Mucosa of gallbladder (tissue), 1 donor: ENCODE measurements at regions not wholly inside any gene's neighbourhood (a gene's known extent, or its start where the extent isn't known, plus 50 kb on each side); places are given as distances from the start of the nearest gene placed in this dataset.
"Not testable (repeated sequence)": the region's sequence is repeated elsewhere in the genome, so short reads cannot be mapped to it uniquely, and the experiment has no call there.

Experiments
- DNase-seq: peaks from one replicate; pipeline ENCODE4 v3.0.0-alpha.2; 2020; ENCODE audit warnings: low spot score
- donor health status: DM: no; HTN: no; CAD: no.

GRCh38 chr9:2394087-2394741 is 227.4 kb upstream of the VLDLR start:
- DNase-seq, result not testable (repeated sequence)

GRCh38 chr9:2395814-2396612 is 225.6 kb upstream of the VLDLR start:
- DNase-seq, result no peak

- DNase-seq, result no peak
Measured at GRCh38 chr9:2396622-2397285, 224.8 kb upstream of the VLDLR start.

GRCh38 chr9:2397875-2398274 is 223.7 kb upstream of the VLDLR start:
- DNase-seq, result not testable (repeated sequence)

- DNase-seq, result not testable (repeated sequence)
Measured at GRCh38 chr9:2401746-2402145, 219.8 kb upstream of the VLDLR start.

- no peak for DNase-seq
Measured at GRCh38 chr9:2403701-2404100, 217.9 kb upstream of the VLDLR start.

- no peak for DNase-seq
Measured at GRCh38 chr9:2406252-2406651, 215.3 kb upstream of the VLDLR start.

- DNase-seq, result no peak
Measured at GRCh38 chr9:2407450-2407849, 214.1 kb upstream of the VLDLR start.

- DNase-seq, result no peak
Measured at GRCh38 chr9:2411459-2412215, 209.9 kb upstream of the VLDLR start.

- DNase-seq, result no peak
Measured at GRCh38 chr9:2413160-2413805, 208.3 kb upstream of the VLDLR start.

GRCh38 chr9:2414465-2414864 is 207.1 kb upstream of the VLDLR start:
- DNase-seq, result no peak

GRCh38 chr9:2415326-2415725 is 206.3 kb upstream of the VLDLR start:
- no peak for DNase-seq

GRCh38 chr9:2417730-2418129 is 203.9 kb upstream of the VLDLR start:
- no peak for DNase-seq

- DNase-seq, result no peak
Measured at GRCh38 chr9:2418619-2419018, 203.0 kb upstream of the VLDLR start.

GRCh38 chr9:2419347-2419746 is 202.2 kb upstream of the VLDLR start:
- DNase-seq, result no peak

- no peak for DNase-seq
Measured at GRCh38 chr9:2420543-2420942, 201.0 kb upstream of the VLDLR start.

- DNase-seq, result no peak
Measured at GRCh38 chr9:2424619-2425033, 197.0 kb upstream of the VLDLR start.

GRCh38 chr9:2425676-2426075 is 195.9 kb upstream of the VLDLR start:
- DNase-seq, result no peak

- no peak for DNase-seq
Measured at GRCh38 chr9:2427120-2427891, 194.3 kb upstream of the VLDLR start.

GRCh38 chr9:2439957-2440356 is 181.6 kb upstream of the VLDLR start:
- no peak for DNase-seq

GRCh38 chr9:2443933-2444332 is 177.7 kb upstream of the VLDLR start:
- not testable (repeated sequence) for DNase-seq
